Neural cell (in vitro differentiated cells): ENCODE measurements at regions not wholly inside any gene's neighbourhood (a gene's known extent, or its start where the extent isn't known, plus 50 kb on each side); places are given as distances from the start of the nearest gene placed in this dataset.

Source experiments
- H2AFZ ChIP-seq: fragments of 200-600, 300-800 bp; sonication (generic), shearing (Covaris generic); 2 replicates; pipeline ENCODE4 v1.6.0; 2014; ENCODE audit warnings: low read depth, mild to moderate bottlenecking, antibody characterized with exemption, low read length, moderate library complexity
- H3F3A ChIP-seq: fragments of 200-600 bp; shearing (Covaris generic); 2 replicates; pipeline ENCODE4 v1.6.1; 2016; ENCODE audit warnings: mild to moderate bottlenecking, moderate library complexity, mixed read lengths, antibody characterized with exemption, low read length; ENCODE audit not compliant: insufficient read depth, poor library complexity, severe bottlenecking
- H3K27ac ChIP-seq: fragments of 200-600, 300-800 bp; sonication (generic), shearing (Covaris generic); 2 replicates; pipeline ENCODE4 v1.5.1; 2014; ENCODE audit warnings: mild to moderate bottlenecking, low read length, moderate library complexity
- H3K27me3 ChIP-seq: fragments of 300-800, 200-600 bp; sonication (generic), shearing (Covaris generic); 2 replicates; pipeline ENCODE4 v1.6.0; 2014; ENCODE audit warnings: mild to moderate bottlenecking, low read depth, low read length, moderate library complexity; ENCODE audit not compliant: insufficient read depth
- H3K36me3 ChIP-seq: fragments of 300-800, 200-600 bp; sonication (generic), shearing (Covaris generic); 2 replicates; pipeline ENCODE4 v1.5.1; 2014; ENCODE audit warnings: mild to moderate bottlenecking, antibody characterized with exemption, low read length, moderate library complexity; ENCODE audit not compliant: insufficient read depth
- H3K4me2 ChIP-seq: fragments of 300-800, 200-600 bp; sonication (generic), shearing (Covaris generic); 2 replicates; pipeline ENCODE4 v1.6.0; 2014; ENCODE audit warnings: mild to moderate bottlenecking, low read length
- H3K4me3 ChIP-seq: fragments of 300-800, 200-600 bp; sonication (generic), shearing (Covaris generic); 2 replicates; pipeline ENCODE4 v1.5.1; 2014; ENCODE audit warnings: mild to moderate bottlenecking, low read length, moderate library complexity
- H3K79me2 ChIP-seq: fragments of 200-600 bp; shearing (Covaris generic); replicated peaks from 2 replicates; pipeline ENCODE4 v1.6.0; 2014; ENCODE audit warnings: mild to moderate bottlenecking, low read length, moderate library complexity; ENCODE audit not compliant: insufficient read depth
- H3K9ac ChIP-seq: fragments of 300-800, 200-600 bp; sonication (generic), shearing (Covaris generic); 2 replicates; pipeline ENCODE4 v1.6.1; 2016; ENCODE audit warnings: mild to moderate bottlenecking, low read length, mixed read lengths
- H3K9me2 ChIP-seq: fragments of 200-600 bp; shearing (Covaris generic); 2 replicates; pipeline ENCODE4 v1.6.1; 2016; ENCODE audit warnings: mild to moderate bottlenecking, low read length, mixed read lengths; ENCODE audit not compliant: insufficient read depth
- H3K9me3 ChIP-seq: fragments of 200-600, 300-800 bp; sonication (generic), shearing (Covaris generic); 2 replicates; pipeline ENCODE4 v1.6.1; 2016; ENCODE audit warnings: mild to moderate bottlenecking, mixed run types, low read length, moderate library complexity, mixed read lengths
- H4K20me1 ChIP-seq: fragments of 200-600 bp; shearing (Covaris generic); 2 replicates; pipeline ENCODE4 v1.6.1; 2016; ENCODE audit warnings: mild to moderate bottlenecking, mixed run types; ENCODE audit not compliant: insufficient read depth
- CTCF ChIP-seq: fragments of 450-650 bp; IDR thresholded peaks from 2 replicates; pipeline ENCODE4 v1.5.1; 2014; ENCODE audit warnings: antibody characterized with exemption, mild to moderate bottlenecking, moderate library complexity; ENCODE audit not compliant: poor library complexity, severe bottlenecking
- EP300 ChIP-seq: fragments of 450-650 bp; conservative IDR thresholded peaks from 2 replicates; pipeline ENCODE4 v1.6.1; 2014; ENCODE audit warnings: antibody characterized with exemption, mild to moderate bottlenecking, moderate library complexity; ENCODE audit not compliant: poor library complexity, severe bottlenecking
- EZH2 ChIP-seq: fragments of 200-600, 300-800 bp; shearing (Covaris generic), sonication (generic); IDR thresholded peaks from 2 replicates; pipeline ENCODE4 v1.6.1; 2014; ENCODE audit warnings: antibody characterized with exemption, low read length, borderline replicate concordance, mild to moderate bottlenecking; ENCODE audit not compliant: insufficient read depth, poor library complexity, severe bottlenecking
- MXI1 ChIP-seq: fragments of 450-650 bp; conservative IDR thresholded peaks from 2 replicates; pipeline ENCODE4 v1.6.1; 2014; ENCODE audit warnings: antibody characterized with exemption, mild to moderate bottlenecking; ENCODE audit not compliant: poor library complexity, severe bottlenecking
- POLR2AphosphoS5 ChIP-seq: IDR thresholded peaks from 2 replicates; pipeline ENCODE4 v1.6.1; 2012
- RAD21 ChIP-seq: fragments of 450-650 bp; conservative IDR thresholded peaks from 2 replicates; pipeline ENCODE4 v1.6.1; 2014; ENCODE audit warnings: antibody characterized with exemption, mild to moderate bottlenecking, moderate library complexity
- REST ChIP-seq: IDR thresholded peaks from 2 replicates; pipeline ENCODE4 v1.6.1; 2012; ENCODE audit warnings: borderline replicate concordance
- SMC3 ChIP-seq: fragments of 450-650 bp; conservative IDR thresholded peaks from 2 replicates; pipeline ENCODE4 v1.6.1; 2014; ENCODE audit warnings: antibody characterized with exemption, mild to moderate bottlenecking, moderate library complexity; ENCODE audit not compliant: poor library complexity
- TAF1 ChIP-seq: IDR thresholded peaks from 2 replicates; pipeline ENCODE4 v1.6.1; 2012; ENCODE audit warnings: low read depth

- Histone ChIP-seq H2AFZ (no peak overlapping the region), H3K9me2 (no peaks in the 10 kb centered on the region), H3K9me3 (no peaks in the 10 kb centered on the region), H3K4me2 (no peak overlapping the region), H3K9ac (no peak overlapping the region), H3K36me3 (no peaks in the 10 kb centered on the region), H3K4me3 (no peak overlapping the region), H4K20me1 (no peaks in the 10 kb centered on the region), H3F3A (no peaks in the 10 kb centered on the region), H3K79me2 (no peaks in the 10 kb centered on the region), H3K27me3 (no peaks in the 10 kb centered on the region), H3K27ac (no peak overlapping the region)
- no peak for TF ChIP-seq REST
- TF ChIP-seq MXI1, result no peak
- no peak for TF ChIP-seq SMC3
- no peak for TF ChIP-seq POLR2AphosphoS5
- TF ChIP-seq EP300, result no peak
- TF ChIP-seq RAD21, result no peak
- no peak for TF ChIP-seq EZH2
- no peak for TF ChIP-seq TAF1
- no peak for TF ChIP-seq CTCF
These were observed 544.4 kb downstream of the DCDC2C start for GRCh38 chr2:4247791-4248190.

- no peak overlapping the region for H3K4me3 ChIP-seq
- H3K9ac ChIP-seq, result no peak overlapping the region
- H4K20me1 ChIP-seq, result no peaks in the 10 kb centered on the region
- no peaks in the 10 kb centered on the region for H3K36me3 ChIP-seq
- H3K79me2 ChIP-seq, result no peaks in the 10 kb centered on the region
- H3K9me3 ChIP-seq, result no peaks in the 10 kb centered on the region
- no peak overlapping the region for H2AFZ ChIP-seq
- H3K9me2 ChIP-seq, result no peaks in the 10 kb centered on the region
- no peaks in the 10 kb centered on the region for H3K27me3 ChIP-seq
- no peaks in the 10 kb centered on the region for H3F3A ChIP-seq
- H3K4me2 ChIP-seq, result no peak overlapping the region
- TF ChIP-seq REST, result no peak
- TF ChIP-seq CTCF, result no peak
- TF ChIP-seq SMC3, result no peak
- no peak for TF ChIP-seq EP300
- TF ChIP-seq RAD21, result no peak
- no peak overlapping the region for H3K27ac ChIP-seq
These were observed 552.1 kb downstream of the DCDC2C start for GRCh38 chr2:4255491-4255890.
